H1 (cell line): ENCODE measurements at regions not wholly inside any gene's neighbourhood (a gene's known extent, or its start where the extent isn't known, plus 50 kb on each side); places are given as distances from the start of the nearest gene placed in this dataset.

ENCODE experiments used
- CTCF ChIA-PET: fragments of 300-600 bp; sonication (Branson Sonifier 250); formaldehyde crosslinking; loops from one replicate; lab custom pipeline; 2021; ENCODE audit not compliant: partially characterized antibody; lab: Charles Lee
- POLR2A ChIA-PET: fragments of 300-600 bp; sonication (Branson Sonifier 250); formaldehyde crosslinking; loops from one replicate; lab custom pipeline; 2021; ENCODE audit warnings: inconsistent platforms; ENCODE audit not compliant: partially characterized antibody; lab: Charles Lee
- DNase-seq, 2 experiments: peaks; one replicate each; pipeline versions ENCODE4 v3.0.0 to v3.0.0-alpha.2; 2010 to 2022; ENCODE audit warnings: low spot score in 2 of 2, low read depth in 1 of 2, mixed read lengths in 1 of 2
- FAIRE-seq: peaks from 2 replicates; lab custom pipeline; 2011; peaks lifted over from hg19 to GRCh38; lab: Jason Lieb, UNC
- H2AFZ ChIP-seq: 2 replicates; pipeline ENCODE4 v1.8.1; 2012; ENCODE audit warnings: low read length, inconsistent platforms
- H2AK5ac ChIP-seq: 2 replicates; pipeline ENCODE4 v1.6.1; 2013; ENCODE audit warnings: low read depth, low read length
- H2BK120ac ChIP-seq: replicated peaks from 2 replicates; pipeline ENCODE3; 2013; ENCODE audit warnings: low read depth, low read length, inconsistent platforms
- H2BK12ac ChIP-seq: 2 replicates; pipeline ENCODE4 v1.6.1; 2013; ENCODE audit warnings: low read depth, low read length
- H2BK15ac ChIP-seq: 2 replicates; pipeline ENCODE4 v1.6.1; 2013; ENCODE audit warnings: low read length
- H2BK20ac ChIP-seq: 2 replicates; pipeline ENCODE4 v1.6.1; 2013; ENCODE audit warnings: low read length
- H2BK5ac ChIP-seq: 2 replicates; pipeline ENCODE4 v1.6.1; 2013; ENCODE audit warnings: low read depth, low read length
- H3K14ac ChIP-seq: 2 replicates; pipeline ENCODE4 v1.6.1; 2013; ENCODE audit warnings: inconsistent platforms; ENCODE audit not compliant: insufficient read length
- H3K18ac ChIP-seq: 2 replicates; pipeline ENCODE4 v1.6.1; 2013; ENCODE audit warnings: low read length; ENCODE audit errors: extremely low read depth
- H3K23ac ChIP-seq: 2 replicates; pipeline ENCODE4 v1.6.1; 2013; ENCODE audit warnings: inconsistent platforms; ENCODE audit not compliant: insufficient read length
- H3K23me2 ChIP-seq: 2 replicates; pipeline ENCODE4 v1.6.1; 2013; ENCODE audit warnings: low read depth, low read length
- H3K27ac ChIP-seq: 2 replicates; pipeline ENCODE4 v1.6.1; 2011; ENCODE audit warnings: low read depth, low read length, inconsistent platforms
- H3K27me3 ChIP-seq, 4 experiments: replicated peaks in 1 of 4; 1 replicate in 1 of 4; 2 replicates in 3 of 4; pipeline versions ENCODE4 v1.6.1 to v1.8.1; 2011 to 2013; ENCODE audit warnings: low read length in 3 of 4, mild to moderate bottlenecking in 3 of 4, inconsistent platforms in 2 of 4, mixed read lengths in 2 of 4, moderate library complexity in 1 of 4; ENCODE audit not compliant: control insufficient read depth in 3 of 4, insufficient read depth in 3 of 4; ENCODE audit errors: extremely low read depth in 1 of 4
- H3K36me3 ChIP-seq, 4 experiments: 2 replicates each; pipeline versions ENCODE4 v1.6.1 to v1.8.1; 2011 to 2013; ENCODE audit warnings: mild to moderate bottlenecking in 4 of 4, low read length in 3 of 4, moderate library complexity in 2 of 4, control low read depth in 1 of 4, inconsistent platforms in 1 of 4; ENCODE audit not compliant: insufficient read depth in 4 of 4, control insufficient read depth in 2 of 4
- H3K4ac ChIP-seq: replicated peaks from 2 replicates; pipeline ENCODE3; 2013; ENCODE audit warnings: low read length, low read depth, mixed read lengths, inconsistent platforms; ENCODE audit not compliant: insufficient read length
- H3K4me1 ChIP-seq, 4 experiments: replicated peaks in 1 of 4; 1 replicate in 1 of 4; 2 replicates in 3 of 4; pipeline versions ENCODE4 v1.6.1 to v1.8.1; 2011 to 2013; ENCODE audit warnings: low read length in 3 of 4, inconsistent platforms in 2 of 4, mixed read lengths in 1 of 4; ENCODE audit not compliant: insufficient read depth in 4 of 4, control insufficient read depth in 3 of 4
- H3K4me2 ChIP-seq, 2 experiments: 2 replicates each; pipeline versions ENCODE4 v1.6.1 to v1.8.1; 2011 to 2013; ENCODE audit warnings: low read depth in 2 of 2, low read length in 2 of 2, control low read depth in 1 of 2, inconsistent platforms in 1 of 2, mild to moderate bottlenecking in 1 of 2; ENCODE audit not compliant: insufficient read depth in 1 of 2
- H3K4me3 ChIP-seq, 4 experiments: fragments of 200-600, 300-600 bp in 1 of 4; sonication (generic), shearing (Covaris generic), sonication (Bioruptor Twin) in 1 of 4; 2 replicates each; pipeline versions ENCODE4 v1.5.1 to v1.8.1; 2011 to 2016; ENCODE audit warnings: low read length in 4 of 4, low read depth in 3 of 4, control low read depth in 2 of 4, inconsistent platforms in 2 of 4, mild to moderate bottlenecking in 2 of 4, mixed read lengths in 1 of 4, moderate library complexity in 1 of 4; ENCODE audit not compliant: insufficient read depth in 2 of 4; ENCODE audit errors: extremely low read depth in 1 of 4
- H3K56ac ChIP-seq: replicated peaks from 2 replicates; pipeline ENCODE3; 2013; ENCODE audit warnings: low read depth, mild to moderate bottlenecking, mixed read lengths, low read length, inconsistent platforms; ENCODE audit not compliant: insufficient read length
- H3K79me1 ChIP-seq: 2 replicates; pipeline ENCODE4 v1.6.1; 2013; ENCODE audit warnings: low read depth, low read length, control low read depth
- H3K79me2 ChIP-seq, 2 experiments: 2 replicates each; pipeline versions ENCODE4 v1.6.1 to v1.8.1; 2012 to 2013; ENCODE audit warnings: low read length in 2 of 2, mild to moderate bottlenecking in 2 of 2, inconsistent platforms in 1 of 2; ENCODE audit not compliant: insufficient read depth in 2 of 2, control insufficient read depth in 1 of 2
- H3K9ac ChIP-seq, 4 experiments: replicated peaks in 1 of 4; 1 replicate in 1 of 4; 2 replicates in 3 of 4; pipeline versions ENCODE4 v1.6.1 to v1.8.1; 2011 to 2013; ENCODE audit warnings: low read depth in 3 of 4, low read length in 3 of 4, control low read depth in 2 of 4, mild to moderate bottlenecking in 2 of 4, moderate library complexity in 2 of 4, inconsistent platforms in 1 of 4; ENCODE audit errors: extremely low read depth in 1 of 4
- H3K9me3 ChIP-seq, 2 experiments: 2 replicates each; pipeline versions ENCODE4 v1.6.1 to v1.8.1; 2012 to 2013; ENCODE audit warnings: mild to moderate bottlenecking in 2 of 2, moderate library complexity in 2 of 2, control low read depth in 1 of 2, inconsistent platforms in 1 of 2, low read depth in 1 of 2, low read length in 1 of 2, mixed read lengths in 1 of 2; ENCODE audit not compliant: insufficient read depth in 2 of 2
- H4K20me1 ChIP-seq, 2 experiments: replicated peaks in 1 of 2; 2 replicates each; pipeline versions ENCODE3 to v1.8.1; 2011 to 2013; ENCODE audit warnings: inconsistent platforms in 2 of 2, low read length in 2 of 2, mild to moderate bottlenecking in 1 of 2; ENCODE audit not compliant: insufficient read depth in 2 of 2, control insufficient read depth in 1 of 2
- H4K5ac ChIP-seq: 2 replicates; pipeline ENCODE4 v1.6.1; 2013; ENCODE audit warnings: low read length, low read depth, mixed read lengths, inconsistent platforms; ENCODE audit not compliant: insufficient read length
- H4K8ac ChIP-seq: 2 replicates; pipeline ENCODE4 v1.8.0; 2013; ENCODE audit warnings: mild to moderate bottlenecking, moderate library complexity, low read length, inconsistent platforms; ENCODE audit not compliant: insufficient read depth; ENCODE audit errors: extremely low read depth
- H4K91ac ChIP-seq: replicated peaks from 2 replicates; pipeline ENCODE3; 2013; ENCODE audit warnings: low read length, mixed read lengths, inconsistent platforms; ENCODE audit not compliant: insufficient read length
- CHD2 ChIP-seq: IDR thresholded peaks from 2 replicates; pipeline ENCODE4 v1.6.1; 2012; ENCODE audit warnings: low read length, improper control_type of control experiment
- POLR2A ChIP-seq, 2 experiments: IDR thresholded peaks; 1 replicate in 1 of 2; 2 replicates in 1 of 2; pipeline ENCODE4 v1.6.1; 2011; ENCODE audit warnings: low read depth in 2 of 2, low read length in 2 of 2, mild to moderate bottlenecking in 2 of 2; ENCODE audit errors: control extremely low read depth in 1 of 2
- SP2 ChIP-seq: IDR thresholded peaks from 2 replicates; pipeline ENCODE4 v1.6.1; 2012; ENCODE audit warnings: mild to moderate bottlenecking, low read length, inconsistent platforms
- YY1 ChIP-seq: IDR thresholded peaks from 2 replicates; pipeline ENCODE4 v1.6.1; 2011; ENCODE audit warnings: low read depth, mild to moderate bottlenecking, low read length

DNA sequence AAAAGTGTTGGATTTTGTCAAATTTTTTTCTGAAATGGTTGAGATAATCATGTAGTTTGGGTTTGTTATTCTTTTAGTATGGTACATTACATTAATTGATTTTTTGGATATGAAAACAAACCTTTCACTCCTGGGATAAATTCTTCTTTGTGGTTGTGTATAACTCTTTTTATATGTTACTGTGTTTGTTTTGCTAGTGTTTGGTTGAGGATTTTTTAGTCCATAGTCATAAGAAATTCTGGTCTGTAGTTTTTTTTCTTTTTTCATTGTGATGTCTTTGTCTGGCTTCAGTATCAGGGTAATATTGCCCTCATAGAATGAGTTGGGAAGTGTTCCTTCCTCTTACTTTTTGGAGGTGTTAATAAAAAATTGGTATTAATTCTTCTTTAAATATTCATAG is 122.2 kb upstream of the ATXN1 start:
- no peak for TF ChIP-seq YY1
- TF ChIP-seq CHD2 = no peak
- no peak for TF ChIP-seq SP2
- no peak for TF ChIP-seq POLR2A (IDR thresholded peaks at IDR 0.05; ENCODE audit: control extremely low read depth in 1 of 2, low read depth in 2 of 2, low read length in 2 of 2)

More for the DNA sequence above, 122.2 kb upstream of the ATXN1 start:
- Histone ChIP-seq H4K20me1 (no peaks in the 10 kb centered on the region), H3K4me1 (no peaks in the 10 kb centered on the region; a peak in 1 of 7 replicates), H2BK120ac (no peak overlapping the region), H3K27me3 (no peaks in the 10 kb centered on the region), H4K5ac (no peak overlapping the region), H2BK15ac (no peak overlapping the region), H2BK20ac (no peak overlapping the region), H3K9ac (no peak overlapping the region), H3K18ac (no peak overlapping the region), H3K4me3 (no peak overlapping the region), H3K9me3 (peaks cover 10% of the 10 kb centered on the region in 2 experiments), H4K91ac (no peak overlapping the region), H3K23me2 (no peaks in the 10 kb centered on the region), H2BK12ac (no peak overlapping the region), H3K56ac (no peak overlapping the region), H3K79me2 (no peaks in the 10 kb centered on the region), H3K14ac (no peak overlapping the region), H3K27ac (no peak overlapping the region), H4K8ac (no peak overlapping the region), H3K23ac (no peak overlapping the region), H3K4me2 (no peak overlapping the region), H3K36me3 (peaks cover 0 to 3% (median 0%) of the 10 kb centered on the region in 4 experiments; a peak in 1 of 8 replicates), H2AK5ac (no peak overlapping the region), H3K79me1 (no peaks in the 10 kb centered on the region), H2AFZ (no peak overlapping the region), H2BK5ac (no peak overlapping the region), H3K4ac (no peak overlapping the region)
- DNase-seq (no peak), FAIRE-seq (no peak)
- CTCF ChIA-PET = interaction anchor here (1.2 kb wide), 1 partner anchor 11 kb away, joined by 3 read pairs; no protein-coding TSS in a partner anchor
- POLR2A ChIA-PET = no interaction called here
